ENCODE measurements at regions not wholly inside any gene's neighbourhood (a gene's known extent, or its start where the extent isn't known, plus 50 kb on each side); places are given as distances from the start of the nearest gene placed in this dataset.

- TF ChIP-seq ATF2 (IDR thresholded peaks at IDR 0.05; ENCODE audit: low read length) (no peak), NANOG (IDR thresholded peaks at IDR 0.05; ENCODE audit: insufficient read depth, low read depth, low read length, poor library complexity, severe bottlenecking) (no peak), TCF12 (IDR thresholded peaks at IDR 0.05; ENCODE audit: low read depth, low read length) (no peak), CHD2 (IDR thresholded peaks at IDR 0.05; ENCODE audit: low read length) (no peak), CTCF (IDR thresholded peaks at IDR 0.05; ENCODE audit: control extremely low read depth in 1 of 3, insufficient read depth in 1 of 3, low read depth in 1 of 3, low read length in 3 of 3) (no peak), POLR2A (IDR thresholded peaks at IDR 0.05; ENCODE audit: control extremely low read depth in 1 of 2, low read depth in 2 of 2, low read length in 2 of 2) (no peak), ZNF274 (IDR thresholded peaks at IDR 0.05; ENCODE audit: borderline replicate concordance, extremely low read depth, low read length) (no peak)
These were observed 186.3 kb upstream of the TMTC4 start for GRCh38 chr13:100860866-100861265.
